ENCODE measurements at regions not wholly inside any gene's neighbourhood (a gene's known extent, or its start where the extent isn't known, plus 50 kb on each side); places are given as distances from the start of the nearest gene placed in this dataset.

DNA sequence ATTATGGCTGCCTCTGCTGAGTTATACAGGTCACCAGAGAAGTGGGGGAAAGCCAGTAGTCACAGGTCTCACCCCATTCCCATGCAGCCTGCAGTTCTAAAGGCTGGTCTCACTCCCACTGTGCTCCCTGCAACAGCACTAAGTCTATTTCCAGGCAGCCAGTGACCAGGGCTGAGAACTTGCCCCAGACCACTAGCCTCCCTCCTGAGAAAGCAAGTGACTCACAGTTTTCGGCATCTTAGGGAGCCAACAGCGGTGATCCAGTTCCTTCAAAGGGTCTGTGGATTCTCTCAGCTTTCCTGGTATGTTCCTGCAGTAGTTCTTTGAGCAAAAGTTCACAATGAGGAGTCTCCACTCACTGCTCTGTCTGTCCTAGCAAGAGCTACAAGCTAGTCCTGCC lies 329.6 kb upstream of the MAP2 start:
- intact Hi-C loops (cut with DNase I): no loop called here
- no peak overlapping the region for H3K4me3 ChIP-seq
- H3K27me3 ChIP-seq: no peaks in the 10 kb centered on the region
- DNase-seq: no peak
- TF ChIP-seq, protein P1, sequence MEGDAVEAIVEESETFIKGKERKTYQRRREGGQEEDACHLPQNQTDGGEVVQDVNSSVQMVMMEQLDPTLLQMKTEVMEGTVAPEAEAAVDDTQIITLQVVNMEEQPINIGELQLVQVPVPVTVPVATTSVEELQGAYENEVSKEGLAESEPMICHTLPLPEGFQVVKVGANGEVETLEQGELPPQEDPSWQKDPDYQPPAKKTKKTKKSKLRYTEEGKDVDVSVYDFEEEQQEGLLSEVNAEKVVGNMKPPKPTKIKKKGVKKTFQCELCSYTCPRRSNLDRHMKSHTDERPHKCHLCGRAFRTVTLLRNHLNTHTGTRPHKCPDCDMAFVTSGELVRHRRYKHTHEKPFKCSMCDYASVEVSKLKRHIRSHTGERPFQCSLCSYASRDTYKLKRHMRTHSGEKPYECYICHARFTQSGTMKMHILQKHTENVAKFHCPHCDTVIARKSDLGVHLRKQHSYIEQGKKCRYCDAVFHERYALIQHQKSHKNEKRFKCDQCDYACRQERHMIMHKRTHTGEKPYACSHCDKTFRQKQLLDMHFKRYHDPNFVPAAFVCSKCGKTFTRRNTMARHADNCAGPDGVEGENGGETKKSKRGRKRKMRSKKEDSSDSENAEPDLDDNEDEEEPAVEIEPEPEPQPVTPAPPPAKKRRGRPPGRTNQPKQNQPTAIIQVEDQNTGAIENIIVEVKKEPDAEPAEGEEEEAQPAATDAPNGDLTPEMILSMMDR (IDR thresholded peaks at IDR 0.05): no peak
- TF ChIP-seq POLR2A (IDR thresholded peaks at IDR 0.05): no peak
- no peaks in the 10 kb centered on the region for H3K4me1 ChIP-seq
- no peaks in the 10 kb centered on the region for H3K9me3 ChIP-seq
- no peaks in the 10 kb centered on the region for H3K36me3 ChIP-seq
- WGBS, 2 donors: 60 to 65% methylated on average over 1 to 2 of the region's 2 CpGs
- H3K27ac ChIP-seq: no peak overlapping the region

DNA sequence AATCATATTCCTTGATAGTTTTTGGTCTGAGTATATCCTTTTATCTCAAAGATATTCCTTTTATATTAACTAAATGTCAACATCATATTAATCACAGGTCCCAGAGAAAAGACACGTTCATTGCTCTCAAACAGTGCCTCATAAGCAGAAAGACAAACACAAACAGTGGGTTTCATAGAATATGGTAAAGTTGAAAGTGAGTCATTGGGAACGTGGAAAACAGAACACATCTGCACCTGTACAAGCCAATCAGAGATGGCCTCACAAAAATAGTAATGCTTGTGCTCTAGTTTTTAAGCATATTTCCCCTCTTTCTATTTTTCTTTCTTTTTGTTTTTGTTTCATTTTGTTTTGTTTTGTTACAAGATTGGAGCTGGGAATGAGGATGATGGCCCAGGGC lies 328.4 kb upstream of the MAP2 start:
- Histone ChIP-seq H3K27ac (no peak overlapping the region), H3K27me3 (no peaks in the 10 kb centered on the region), H3K4me1 (no peaks in the 10 kb centered on the region), H3K4me3 (no peak overlapping the region), H3K36me3 (no peaks in the 10 kb centered on the region), H3K9me3 (no peaks in the 10 kb centered on the region)
- 18 to 39% methylated on average over 2 of the region's 2 CpGs for WGBS, 2 donors
- TF ChIP-seq POLR2A (IDR thresholded peaks at IDR 0.05): no peak
- TF ChIP-seq, protein P1 (IDR thresholded peaks at IDR 0.05): no peak
- no peak for DNase-seq
- intact Hi-C loops (cut with DNase I): no loop called here

DNA sequence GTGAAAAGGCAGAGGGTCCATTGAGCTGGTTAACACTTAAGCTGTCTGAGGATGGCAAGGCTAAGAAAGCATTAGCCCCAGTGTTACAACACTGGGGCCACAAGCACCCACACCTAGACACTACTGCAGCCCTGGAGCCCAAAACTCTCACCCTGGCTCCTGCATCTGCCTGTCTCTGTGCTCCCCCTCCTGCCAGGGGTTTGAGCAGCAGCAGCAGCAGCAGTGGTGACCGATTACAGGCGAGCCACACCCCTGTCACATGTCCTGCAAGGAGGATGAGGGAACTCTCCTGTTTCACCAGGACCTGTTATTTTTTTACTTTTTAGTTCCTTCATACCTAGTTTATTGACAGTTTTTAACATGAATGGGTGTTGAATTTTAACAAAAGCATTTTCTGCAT lies 326.7 kb upstream of the MAP2 start:
- Histone ChIP-seq H3K27me3 (no peaks in the 10 kb centered on the region), H3K36me3 (no peaks in the 10 kb centered on the region), H3K9me3 (no peaks in the 10 kb centered on the region), H3K4me1 (no peaks in the 10 kb centered on the region), H3K27ac (no peak overlapping the region), H3K4me3 (no peak overlapping the region)
- no peak for DNase-seq
- 61 to 69% methylated on average over 2 of the region's 2 CpGs for WGBS, 2 donors
- TF ChIP-seq, protein P1 (IDR thresholded peaks at IDR 0.05): no peak
- no peak for TF ChIP-seq POLR2A (IDR thresholded peaks at IDR 0.05)
- intact Hi-C loops (cut with DNase I): no loop called here

DNA sequence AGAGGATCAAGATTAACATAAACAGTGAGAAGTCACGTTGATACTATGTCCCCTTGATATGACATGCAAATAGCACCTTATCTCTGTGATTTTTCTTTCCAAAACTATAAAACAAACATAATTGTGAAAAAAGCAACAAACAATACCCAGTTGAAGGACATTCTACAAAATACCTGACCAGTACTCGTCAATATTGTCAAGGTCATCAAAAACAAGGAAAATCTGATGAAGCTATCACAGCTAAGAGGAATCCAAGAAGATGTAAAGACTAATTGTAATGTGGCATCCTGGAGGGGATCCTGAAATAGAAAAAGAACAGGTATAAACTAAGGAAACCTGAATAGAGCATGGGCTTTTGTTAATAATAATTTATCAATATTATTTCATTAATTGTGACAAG lies 321.5 kb upstream of the MAP2 start:
- intact Hi-C loops (cut with DNase I): no loop called here
- H3K4me3 ChIP-seq: no peak overlapping the region
- WGBS, 2 donors: 47 to 63% methylated on average over 2 of the region's 2 CpGs
- no peaks in the 10 kb centered on the region for H3K27me3 ChIP-seq
- DNase-seq: no peak
- no peak for TF ChIP-seq POLR2A (IDR thresholded peaks at IDR 0.05)
- TF ChIP-seq, protein P1 (IDR thresholded peaks at IDR 0.05): no peak
- H3K4me1 ChIP-seq: no peaks in the 10 kb centered on the region
- H3K36me3 ChIP-seq: no peaks in the 10 kb centered on the region
- no peak overlapping the region for H3K27ac ChIP-seq
- H3K9me3 ChIP-seq: no peaks in the 10 kb centered on the region

DNA sequence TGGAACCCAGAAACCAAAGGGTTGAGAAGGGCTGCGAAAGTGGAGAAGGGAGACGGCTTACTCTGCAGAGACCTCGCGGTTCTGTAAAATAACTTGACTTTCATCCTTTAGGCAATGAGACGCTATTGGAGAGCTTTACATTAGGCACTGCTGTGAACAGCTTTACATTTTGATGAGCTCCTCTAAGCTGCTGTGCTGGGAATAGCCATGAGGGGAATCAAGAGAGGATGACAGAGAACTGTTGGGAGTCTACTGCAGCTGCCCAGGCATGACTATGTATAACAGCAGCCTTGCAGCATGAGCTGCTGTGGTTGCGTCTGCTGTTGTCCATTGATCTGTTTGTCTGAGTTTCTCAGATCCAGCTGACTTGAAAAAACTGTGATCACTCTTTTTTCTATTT lies 310.8 kb upstream of the MAP2 start:
- intact Hi-C loops (cut with DNase I): no loop called here
- no peaks in the 10 kb centered on the region for H3K27me3 ChIP-seq
- WGBS, 2 donors: 64 to 66% methylated on average over 6 of the region's 6 CpGs
- no peak overlapping the region for H3K4me3 ChIP-seq
- no peak overlapping the region for H3K27ac ChIP-seq
- H3K9me3 ChIP-seq: no peaks in the 10 kb centered on the region
- no peaks in the 10 kb centered on the region for H3K36me3 ChIP-seq
- TF ChIP-seq, protein P1 (IDR thresholded peaks at IDR 0.05): no peak
- no peak for TF ChIP-seq POLR2A (IDR thresholded peaks at IDR 0.05)
- DNase-seq: no peak
- H3K4me1 ChIP-seq: no peaks in the 10 kb centered on the region

Data from esophagus squamous epithelium (tissue), 5 donors.